HCT116 (cell line): ENCODE measurements at regions not wholly inside any gene's neighbourhood (a gene's known extent, or its start where the extent isn't known, plus 50 kb on each side); places are given as distances from the start of the nearest gene placed in this dataset.

ENCODE experiments used
- ATAC-seq: fragments of 200-7000 bp; cut with Tn5 transposase; 2 replicates; pipeline ENCODE4 v1.9.1; 2020; ENCODE audit warnings: mild to moderate bottlenecking, moderate library complexity
- BruUV-seq: library from RNA; stranded (reverse); fragments of 400-500 nt; replicated peaks from 2 replicates; lab custom pipeline; 2021; lab: Mats Ljungman, UMichigan
- CTCF ChIA-PET: fragments of 300-600 bp; sonication (Branson Sonifier 250); formaldehyde crosslinking; loops from one replicate; lab custom pipeline; 2021; ENCODE audit warnings: antibody characterized with exemption; lab: Charles Lee
- POLR2A ChIA-PET: fragments of 300-600, 350-600 bp; sonication (Branson Sonifier 250); formaldehyde crosslinking; loops from one replicate; lab custom pipeline; 2021; ENCODE audit warnings: antibody characterized with exemption; lab: Charles Lee
- RAD21 ChIA-PET, 2 experiments: fragments of 300-600 bp; sonication (Branson Sonifier 250); formaldehyde crosslinking; loops; one replicate each; lab custom pipeline; 2023; ENCODE audit warnings: low total read pairs in 2 of 2; ENCODE audit not compliant: uncharacterized antibody in 2 of 2, unreplicated experiment in 2 of 2, low non-redundant PET in 1 of 2; lab: Charles Lee
- DNase-seq: peaks from one replicate; pipeline ENCODE4 v3.0.0-alpha.2; 2010; ENCODE audit warnings: low read depth, low spot score
- H2AFZ ChIP-seq: fragments of 200-600 bp; shearing (Covaris generic), sonication (generic); 2 replicates; pipeline ENCODE4 v1.6.1; 2017; ENCODE audit warnings: low read depth, mixed run types, mixed read lengths, antibody characterized with exemption, low read length; ENCODE audit not compliant: poor library complexity, severe bottlenecking
- H3K27ac ChIP-seq: 2 replicates; pipeline ENCODE4 v1.5.1; 2012; ENCODE audit warnings: low read depth, low read length
- H3K27me3 ChIP-seq: fragments of 200-600 bp; sonication (generic); 2 replicates; pipeline ENCODE4 v1.6.1; 2016; ENCODE audit warnings: mixed run types, low read length, mixed read lengths; ENCODE audit not compliant: insufficient read depth
- H3K36me3 ChIP-seq, 2 experiments: fragments of 200-500 bp in 1 of 2; fragments of 200-600 bp in 1 of 2; sonication (Bioruptor generic) in 1 of 2; sonication (generic) in 1 of 2; 2 replicates each; pipeline versions ENCODE4 v1.5.1 to v1.6.1; 2014 to 2016; ENCODE audit warnings: low read length in 2 of 2, inconsistent platforms in 1 of 2, mixed read lengths in 1 of 2, mixed run types in 1 of 2; ENCODE audit not compliant: insufficient read depth in 2 of 2, control insufficient read depth in 1 of 2
- H3K4me1 ChIP-seq, 2 experiments: fragments of 200-600 bp in 1 of 2; sonication (generic) in 1 of 2; 2 replicates each; pipeline versions ENCODE4 v1.5.1 to v1.6.1; 2012 to 2017; ENCODE audit warnings: low read length in 2 of 2, inconsistent platforms in 1 of 2, mild to moderate bottlenecking in 1 of 2, mixed read lengths in 1 of 2, mixed run types in 1 of 2, moderate library complexity in 1 of 2; ENCODE audit not compliant: insufficient read depth in 2 of 2, control insufficient read depth in 1 of 2
- H3K4me2 ChIP-seq: fragments of 200-600 bp; sonication (generic); 2 replicates; pipeline ENCODE4 v1.6.1; 2017; ENCODE audit warnings: mixed run types, low read length, mixed read lengths
- H3K4me3 ChIP-seq, 2 experiments: fragments of 200-600 bp in 1 of 2; sonication (generic) in 1 of 2; replicated peaks in 1 of 2; 2 replicates each; pipeline ENCODE4 v1.5.1; 2011 to 2016; ENCODE audit warnings: low read length in 2 of 2, control low read depth in 1 of 2, low read depth in 1 of 2, mild to moderate bottlenecking in 1 of 2, mixed read lengths in 1 of 2, mixed run types in 1 of 2
- H3K79me2 ChIP-seq: fragments of 200-600 bp; sonication (generic); 2 replicates; pipeline ENCODE4 v1.6.1; 2017; ENCODE audit warnings: mild to moderate bottlenecking, mixed run types, low read length, moderate library complexity, mixed read lengths; ENCODE audit not compliant: insufficient read depth
- H3K9ac ChIP-seq: fragments of 200-600 bp; sonication (generic); 2 replicates; pipeline ENCODE4 v1.6.1; 2016; ENCODE audit warnings: low read length, mixed read lengths
- H3K9me2 ChIP-seq: fragments of 200-600 bp; sonication (generic), shearing (Covaris generic); 2 replicates; pipeline ENCODE4 v1.6.1; 2017; ENCODE audit warnings: mixed run types, mild to moderate bottlenecking, moderate library complexity; ENCODE audit not compliant: insufficient read depth
- H3K9me3 ChIP-seq, 2 experiments: fragments of 200-500 bp in 1 of 2; fragments of 200-600 bp in 1 of 2; sonication (Bioruptor generic) in 1 of 2; sonication (generic) in 1 of 2; 2 replicates each; pipeline ENCODE4 v1.6.1; 2014 to 2017; ENCODE audit warnings: low read length in 2 of 2, mixed read lengths in 2 of 2, inconsistent platforms in 1 of 2, low read depth in 1 of 2, mild to moderate bottlenecking in 1 of 2, mixed run types in 1 of 2, moderate library complexity in 1 of 2; ENCODE audit not compliant: control insufficient read depth in 1 of 2, insufficient read depth in 1 of 2
- H4K20me1 ChIP-seq: fragments of 200-600 bp; sonication (generic), shearing (Covaris generic); 2 replicates; pipeline ENCODE4 v1.6.1; 2017; ENCODE audit warnings: mixed run types, mild to moderate bottlenecking, moderate library complexity; ENCODE audit not compliant: insufficient read depth
- CTCF ChIP-seq, 3 experiments: fragments of 200-600 bp in 1 of 3; sonication (generic) in 1 of 3; IDR thresholded peaks in 2 of 3; conservative IDR thresholded peaks in 1 of 3; 2 replicates each; pipeline ENCODE4 v1.5.1; 2012 to 2017; ENCODE audit warnings: low read depth in 2 of 3, low read length in 2 of 3, antibody characterized with exemption in 1 of 3, borderline replicate concordance in 1 of 3, control low read depth in 1 of 3, mild to moderate bottlenecking in 1 of 3, mixed read lengths in 1 of 3, mixed run types in 1 of 3, moderate library complexity in 1 of 3; ENCODE audit not compliant: insufficient read depth in 1 of 3
- EGR1 ChIP-seq: IDR thresholded peaks from 2 replicates; pipeline ENCODE4 v1.6.1; 2012; ENCODE audit warnings: low read depth
- ELF1 ChIP-seq: IDR thresholded peaks from 2 replicates; pipeline ENCODE4 v1.6.1; 2012; ENCODE audit warnings: low read depth, borderline replicate concordance
- EZH2phosphoT487 ChIP-seq: fragments of 200-600 bp; IDR thresholded peaks from 2 replicates; pipeline ENCODE4 v1.6.1; 2018; ENCODE audit warnings: antibody characterized with exemption, borderline replicate concordance
- POLR2A ChIP-seq: IDR thresholded peaks from 2 replicates; pipeline ENCODE4 v1.7.0; 2011; ENCODE audit warnings: borderline replicate concordance; ENCODE audit not compliant: insufficient read depth, insufficient read length; ENCODE audit errors: extremely low read depth
- RAD21 ChIP-seq: IDR thresholded peaks from 2 replicates; pipeline ENCODE4 v1.6.1; 2012; ENCODE audit warnings: low read depth, mild to moderate bottlenecking
- REST ChIP-seq: IDR thresholded peaks from 2 replicates; pipeline ENCODE4 v1.6.1; 2012; ENCODE audit warnings: low read depth
- SIN3A ChIP-seq: IDR thresholded peaks from 2 replicates; pipeline ENCODE4 v1.6.1; 2012; ENCODE audit warnings: low read depth
- SP1 ChIP-seq: IDR thresholded peaks from 2 replicates; pipeline ENCODE4 v1.6.1; 2012; ENCODE audit warnings: low read depth
- YY1 ChIP-seq: IDR thresholded peaks from 2 replicates; pipeline ENCODE4 v1.6.1; 2011; ENCODE audit warnings: low read length, low read depth, moderate library complexity, mild to moderate bottlenecking; ENCODE audit not compliant: insufficient replicate concordance; ENCODE audit errors: extremely low read depth
- ZFX ChIP-seq: fragments of 450-650 bp; IDR thresholded peaks from 2 replicates; pipeline ENCODE4 v1.6.1; 2017
- ZNF274 ChIP-seq: fragments of 200-500 bp; sonication (Bioruptor generic); IDR thresholded peaks from 2 replicates; pipeline ENCODE4 v1.6.1; 2014; ENCODE audit warnings: mild to moderate bottlenecking, low read depth, low read length, inconsistent platforms
- intact Hi-C: fragments of 100-400 bp; cut with micrococcal nuclease; formaldehyde crosslinking; loops from 2 replicates; pipeline ENCODE4 v1.10.0; 2022
- TF ChIP-seq, protein P1 (sequence below): IDR thresholded peaks from 2 replicates; pipeline ENCODE4 v1.6.1; 2012
- TF ChIP-seq, protein P2 (sequence below): IDR thresholded peaks from 2 replicates; pipeline ENCODE4 v1.6.1; 2011; ENCODE audit warnings: mild to moderate bottlenecking, low read length, moderate library complexity; ENCODE audit not compliant: insufficient replicate concordance; ENCODE audit errors: extremely low read depth

DNA sequence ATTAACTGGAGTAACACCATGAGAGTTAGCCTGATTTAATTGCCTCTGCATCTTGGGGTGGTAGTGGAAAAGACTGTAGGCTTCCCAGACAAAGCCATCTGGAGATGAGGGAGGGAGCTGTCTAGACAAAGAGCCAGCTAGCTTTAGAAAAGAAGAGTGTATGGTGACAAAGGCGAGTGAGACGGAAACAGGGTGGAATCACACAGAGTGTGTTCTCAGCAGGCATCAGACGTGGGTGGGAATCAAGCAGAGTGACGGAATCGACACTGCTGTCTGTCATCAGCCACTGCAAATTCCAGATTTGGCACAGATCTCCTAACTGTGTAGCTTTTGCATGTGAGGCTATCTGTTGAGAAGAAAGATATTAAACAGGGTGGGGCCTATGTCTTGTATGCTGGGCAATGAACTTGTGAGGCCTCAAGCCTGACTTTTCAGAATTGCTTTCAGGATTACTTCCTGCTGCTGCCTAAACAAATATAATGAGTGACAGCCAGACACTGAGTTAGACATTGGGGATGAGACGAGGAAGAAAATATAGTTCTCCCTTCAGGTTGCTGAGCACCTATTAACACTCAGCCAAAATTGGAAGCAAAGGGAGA, 236.5 kb upstream of the GRIP1 start:
- no peak for DNase-seq
- CTCF ChIA-PET = no interaction called here
- H3K9me2 ChIP-seq = no peaks in the 10 kb centered on the region
- H3K9me3 ChIP-seq = no peaks in the 10 kb centered on the region
- no peaks in the 10 kb centered on the region for H4K20me1 ChIP-seq
- no peak for TF ChIP-seq POLR2A
- TF ChIP-seq SP1 = no peak
- no peak for TF ChIP-seq ZFX
- TF ChIP-seq, protein P1, sequence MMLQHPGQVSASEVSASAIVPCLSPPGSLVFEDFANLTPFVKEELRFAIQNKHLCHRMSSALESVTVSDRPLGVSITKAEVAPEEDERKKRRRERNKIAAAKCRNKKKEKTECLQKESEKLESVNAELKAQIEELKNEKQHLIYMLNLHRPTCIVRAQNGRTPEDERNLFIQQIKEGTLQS = no peak
- TF ChIP-seq ELF1 = no peak
- no peak for TF ChIP-seq EGR1
- no peak for TF ChIP-seq RAD21
- no peak for TF ChIP-seq ZNF274
- TF ChIP-seq REST = no peak
- no peak for TF ChIP-seq YY1
- TF ChIP-seq EZH2phosphoT487 = no peak
- no peak for TF ChIP-seq SIN3A
- TF ChIP-seq, protein P2, sequence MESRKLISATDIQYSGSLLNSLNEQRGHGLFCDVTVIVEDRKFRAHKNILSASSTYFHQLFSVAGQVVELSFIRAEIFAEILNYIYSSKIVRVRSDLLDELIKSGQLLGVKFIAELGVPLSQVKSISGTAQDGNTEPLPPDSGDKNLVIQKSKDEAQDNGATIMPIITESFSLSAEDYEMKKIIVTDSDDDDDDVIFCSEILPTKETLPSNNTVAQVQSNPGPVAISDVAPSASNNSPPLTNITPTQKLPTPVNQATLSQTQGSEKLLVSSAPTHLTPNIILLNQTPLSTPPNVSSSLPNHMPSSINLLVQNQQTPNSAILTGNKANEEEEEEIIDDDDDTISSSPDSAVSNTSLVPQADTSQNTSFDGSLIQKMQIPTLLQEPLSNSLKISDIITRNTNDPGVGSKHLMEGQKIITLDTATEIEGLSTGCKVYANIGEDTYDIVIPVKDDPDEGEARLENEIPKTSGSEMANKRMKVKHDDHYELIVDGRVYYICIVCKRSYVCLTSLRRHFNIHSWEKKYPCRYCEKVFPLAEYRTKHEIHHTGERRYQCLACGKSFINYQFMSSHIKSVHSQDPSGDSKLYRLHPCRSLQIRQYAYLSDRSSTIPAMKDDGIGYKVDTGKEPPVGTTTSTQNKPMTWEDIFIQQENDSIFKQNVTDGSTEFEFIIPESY = no peak
- no peak for TF ChIP-seq CTCF (IDR thresholded peaks at IDR 0.05 in 2 of 3, conservative IDR thresholded peaks at IDR 0.05 in 1 of 3; ENCODE audit: borderline replicate concordance in 1 of 3, insufficient read depth in 1 of 3, low read depth in 2 of 3, low read length in 2 of 3)
- H3K9ac ChIP-seq = no peak overlapping the region
- H3K4me3 ChIP-seq = no peak overlapping the region
- intact Hi-C loops = no loop called here
- H3K27ac ChIP-seq = no peak overlapping the region
- no peak overlapping the region for H2AFZ ChIP-seq
- no peaks in the 10 kb centered on the region for H3K4me1 ChIP-seq
- H3K27me3 ChIP-seq = peaks cover 34% of the 10 kb centered on the region
- RAD21 ChIA-PET = no interaction called here
- POLR2A ChIA-PET = no interaction called here
- H3K4me2 ChIP-seq = no peak overlapping the region
- no peaks in the 10 kb centered on the region for H3K79me2 ChIP-seq
- no peak for ATAC-seq
- no peaks in the 10 kb centered on the region for H3K36me3 ChIP-seq
- no TSS peak for BruUV-seq
